A673 (cell line): ENCODE measurements at regions not wholly inside any gene's neighbourhood (a gene's known extent, or its start where the extent isn't known, plus 50 kb on each side); places are given as distances from the start of the nearest gene placed in this dataset.

Source experiments
- BruUV-seq: library from RNA; stranded (reverse); fragments of 400-500 nt; replicated peaks from 2 replicates; lab custom pipeline; 2021; lab: Mats Ljungman, UMichigan
- CTCF ChIA-PET: fragments of 300-600 bp; sonication (Branson Sonifier 250); formaldehyde crosslinking; loops from one replicate; lab custom pipeline; 2022; ENCODE audit warnings: antibody characterized with exemption; lab: Charles Lee
- POLR2A ChIA-PET: fragments of 300-600 bp; sonication (Branson Sonifier 250); formaldehyde crosslinking; loops from one replicate; lab custom pipeline; 2022; ENCODE audit warnings: antibody characterized with exemption; ENCODE audit not compliant: low non-redundant PET; lab: Charles Lee
- DNase-seq: peaks from one replicate; pipeline ENCODE4 v3.0.0-alpha.2; 2015; ENCODE audit warnings: low spot score
- H3K27ac ChIP-seq: fragments of 200-600 bp; sonication (generic); 2 replicates; pipeline ENCODE4 v1.5.1; 2016; ENCODE audit warnings: mixed run types, low read depth, mild to moderate bottlenecking, mixed read lengths, antibody characterized with exemption, low read length; ENCODE audit not compliant: poor library complexity, severe bottlenecking
- H3K27me3 ChIP-seq: fragments of 200-600 bp; sonication (generic); replicated peaks from 2 replicates; pipeline ENCODE4 v1.6.1; 2017; ENCODE audit warnings: mixed run types, low read depth, mild to moderate bottlenecking, mixed read lengths, antibody characterized with exemption, low read length; ENCODE audit not compliant: insufficient read depth, poor library complexity
- H3K36me3 ChIP-seq: fragments of 200-600 bp; sonication (generic); 2 replicates; pipeline ENCODE4 v1.6.1; 2016; ENCODE audit warnings: mixed run types, mild to moderate bottlenecking, mixed read lengths, antibody characterized with exemption, low read length; ENCODE audit not compliant: insufficient read depth, poor library complexity, severe bottlenecking
- H3K4me1 ChIP-seq: fragments of 200-600 bp; sonication (generic); 2 replicates; pipeline ENCODE4 v1.6.1; 2017; ENCODE audit warnings: mixed run types, mild to moderate bottlenecking, mixed read lengths, antibody characterized with exemption, low read length; ENCODE audit not compliant: insufficient read depth, poor library complexity, severe bottlenecking
- H3K4me3 ChIP-seq: fragments of 200-600 bp; sonication (generic); 2 replicates; pipeline ENCODE4 v1.5.1; 2016; ENCODE audit warnings: low read depth, mixed run types, mild to moderate bottlenecking, mixed read lengths, low read length; ENCODE audit not compliant: poor library complexity, severe bottlenecking
- H3K9me3 ChIP-seq: fragments of 200-600 bp; sonication (generic); 2 replicates; pipeline ENCODE4 v1.6.1; 2016; ENCODE audit warnings: mixed run types, low read depth, mild to moderate bottlenecking, mixed read lengths, antibody characterized with exemption, low read length; ENCODE audit not compliant: poor library complexity, severe bottlenecking
- CTCF ChIP-seq: fragments of 300-800, 200-600 bp; sonication (generic); conservative IDR thresholded peaks from 2 replicates; pipeline ENCODE4 v1.5.1; 2017; ENCODE audit warnings: low read depth, mild to moderate bottlenecking, antibody characterized with exemption, low read length, moderate library complexity, mixed read lengths
- EZH2 ChIP-seq: fragments of 200-600 bp; sonication (generic); IDR thresholded peaks from 2 replicates; pipeline ENCODE4 v1.6.1; 2017; ENCODE audit warnings: borderline replicate concordance, low read depth, mild to moderate bottlenecking, mixed read lengths, antibody characterized with exemption, low read length; ENCODE audit not compliant: poor library complexity, severe bottlenecking
- intact Hi-C: fragments of 100-400 bp; cut with micrococcal nuclease; formaldehyde crosslinking; loops from one replicate; pipeline ENCODE4 v1.10.0; 2022; ENCODE audit not compliant: unreplicated experiment

GRCh38 chr3:30988769-30989168 lies 94.3 kb upstream of the GADL1 start:
- no TSS peak for BruUV-seq
- H3K27ac ChIP-seq = no peak overlapping the region
- no peaks in the 10 kb centered on the region for H3K36me3 ChIP-seq
- CTCF ChIA-PET = no interaction called here
- H3K4me1 ChIP-seq = peaks cover 7% of the 10 kb centered on the region
- intact Hi-C loops = no loop called here
- no peaks in the 10 kb centered on the region for H3K27me3 ChIP-seq
- POLR2A ChIA-PET = no interaction called here
- no peak overlapping the region for H3K4me3 ChIP-seq
- DNase-seq = no peak
- no peaks in the 10 kb centered on the region for H3K9me3 ChIP-seq
- TF ChIP-seq CTCF = no peak
- TF ChIP-seq EZH2 = no peak

GRCh38 chr3:30989276-30990030 lies 95.0 kb upstream of the GADL1 start:
- ChIA-PET CTCF (no interaction called here), POLR2A (no interaction called here)
- Histone ChIP-seq H3K27me3 (no peaks in the 10 kb centered on the region), H3K9me3 (no peaks in the 10 kb centered on the region), H3K36me3 (no peaks in the 10 kb centered on the region), H3K27ac (no peak overlapping the region), H3K4me3 (no peak overlapping the region), H3K4me1 (peaks cover 7% of the 10 kb centered on the region)
- BruUV-seq = no TSS peak
- DNase-seq = peak; percentile 7
- intact Hi-C loops = no loop called here
- TF ChIP-seq EZH2 (no peak), CTCF (no peak)

DNA sequence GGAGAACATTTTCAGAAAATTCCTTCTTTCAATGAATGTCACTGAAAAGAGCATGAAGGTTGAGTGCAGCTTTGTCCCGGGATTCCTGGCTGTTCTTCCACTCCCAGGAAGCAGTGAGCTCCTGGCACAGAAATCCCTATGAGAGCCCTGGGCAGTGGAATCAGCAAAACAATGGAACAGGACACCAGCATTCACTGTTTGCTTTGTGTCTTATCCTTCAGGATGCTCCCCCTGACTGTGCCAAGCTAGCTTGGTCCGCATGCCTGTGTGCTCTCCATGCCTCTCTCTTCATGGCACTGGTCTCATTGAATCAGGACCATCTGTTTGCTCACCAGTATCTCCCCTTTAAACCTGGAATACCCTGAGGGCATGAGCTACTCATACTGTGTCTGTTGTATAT lies 102.0 kb upstream of the GADL1 start:
- no peak for TF ChIP-seq EZH2
- no peak for TF ChIP-seq CTCF
- BruUV-seq = no TSS peak
- Histone ChIP-seq H3K36me3 (no peaks in the 10 kb centered on the region), H3K4me3 (no peak overlapping the region), H3K4me1 (no peaks in the 10 kb centered on the region), H3K9me3 (no peaks in the 10 kb centered on the region), H3K27ac (no peak overlapping the region), H3K27me3 (no peaks in the 10 kb centered on the region)
- no peak for DNase-seq
- CTCF ChIA-PET = no interaction called here
- POLR2A ChIA-PET = no interaction called here
- intact Hi-C loops = no loop called here
